Gastroesophageal sphincter (tissue), 3 donors: ENCODE measurements at regions not wholly inside any gene's neighbourhood (a gene's known extent, or its start where the extent isn't known, plus 50 kb on each side); places are given as distances from the start of the nearest gene placed in this dataset.

Experiments used
- POLR2A ChIP-seq, 2 donors: fragments of 450-650 bp; IDR thresholded peaks; one replicate each; pipeline ENCODE4 v1.6.1; 2017; ENCODE audit warnings: antibody characterized with exemption in 2 of 2, mild to moderate bottlenecking in 2 of 2, moderate library complexity in 1 of 2
- TF ChIP-seq, protein P1 (sequence below), 4 experiments: fragments of 200-600 bp in 2 of 4; fragments of 450-650 bp in 2 of 4; sonication (generic) in 1 of 4; IDR thresholded peaks; one replicate each; pipeline ENCODE4 v1.5.1; 2017 to 2019; ENCODE audit warnings: antibody characterized with exemption in 4 of 4, mild to moderate bottlenecking in 2 of 4, moderate library complexity in 2 of 4

DNA sequence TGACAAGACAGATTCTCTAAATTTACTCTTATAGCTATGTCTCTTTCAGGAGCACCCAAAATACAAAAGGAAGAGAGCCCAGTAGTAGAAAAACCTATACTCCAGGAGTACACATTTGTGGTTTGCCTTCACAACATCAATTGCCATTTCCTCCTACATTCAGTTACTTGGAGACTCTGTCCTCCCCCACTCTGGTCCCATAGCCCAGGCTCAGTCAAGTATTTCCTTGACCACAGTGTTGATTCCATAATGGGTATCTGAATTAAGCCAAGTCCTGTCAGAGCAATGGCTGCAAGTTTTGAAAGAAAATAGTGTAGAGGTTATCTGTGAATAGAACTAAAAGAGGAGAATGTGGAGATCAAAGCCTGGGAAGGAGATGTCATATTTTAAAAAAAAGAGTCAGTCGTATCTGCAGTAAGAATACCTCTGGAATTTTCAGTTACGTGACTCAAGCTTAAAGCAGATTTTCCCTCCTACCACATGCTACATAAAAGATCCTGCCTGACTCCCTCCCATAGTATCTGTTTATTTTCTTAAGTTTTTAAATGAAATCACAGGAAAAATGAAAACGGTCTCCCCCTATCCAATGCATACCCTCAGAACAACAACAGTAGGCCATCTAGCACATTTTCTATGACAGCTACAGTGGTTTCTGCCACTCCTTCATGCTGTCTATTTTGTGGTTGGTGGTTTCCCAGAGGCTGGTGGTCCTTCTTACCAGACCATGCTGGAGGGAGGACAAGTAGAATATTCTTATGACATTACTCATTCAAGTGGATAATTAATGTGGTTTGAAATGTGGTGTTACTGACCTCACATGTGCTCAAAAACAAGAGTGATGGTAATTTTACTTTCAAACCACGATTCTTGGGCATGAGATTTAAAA is 249.7 kb upstream of the TMEM161B start:
- TF ChIP-seq, protein P1, sequence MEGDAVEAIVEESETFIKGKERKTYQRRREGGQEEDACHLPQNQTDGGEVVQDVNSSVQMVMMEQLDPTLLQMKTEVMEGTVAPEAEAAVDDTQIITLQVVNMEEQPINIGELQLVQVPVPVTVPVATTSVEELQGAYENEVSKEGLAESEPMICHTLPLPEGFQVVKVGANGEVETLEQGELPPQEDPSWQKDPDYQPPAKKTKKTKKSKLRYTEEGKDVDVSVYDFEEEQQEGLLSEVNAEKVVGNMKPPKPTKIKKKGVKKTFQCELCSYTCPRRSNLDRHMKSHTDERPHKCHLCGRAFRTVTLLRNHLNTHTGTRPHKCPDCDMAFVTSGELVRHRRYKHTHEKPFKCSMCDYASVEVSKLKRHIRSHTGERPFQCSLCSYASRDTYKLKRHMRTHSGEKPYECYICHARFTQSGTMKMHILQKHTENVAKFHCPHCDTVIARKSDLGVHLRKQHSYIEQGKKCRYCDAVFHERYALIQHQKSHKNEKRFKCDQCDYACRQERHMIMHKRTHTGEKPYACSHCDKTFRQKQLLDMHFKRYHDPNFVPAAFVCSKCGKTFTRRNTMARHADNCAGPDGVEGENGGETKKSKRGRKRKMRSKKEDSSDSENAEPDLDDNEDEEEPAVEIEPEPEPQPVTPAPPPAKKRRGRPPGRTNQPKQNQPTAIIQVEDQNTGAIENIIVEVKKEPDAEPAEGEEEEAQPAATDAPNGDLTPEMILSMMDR (IDR thresholded peaks at IDR 0.05): no peak
- TF ChIP-seq POLR2A (IDR thresholded peaks at IDR 0.05): no peak
